AG10803 (cell line): ENCODE measurements at regions not wholly inside any gene's neighbourhood (a gene's known extent, or its start where the extent isn't known, plus 50 kb on each side); places are given as distances from the start of the nearest gene placed in this dataset.

Experiments used
- DNase-seq: peaks from one replicate; pipeline ENCODE4 v3.0.0; 2010; ENCODE audit warnings: low read depth
- H3K4me3 ChIP-seq: 2 replicates; pipeline ENCODE4 v1.5.1; 2011; ENCODE audit warnings: mild to moderate bottlenecking, low read length, control low read depth
- CTCF ChIP-seq: conservative IDR thresholded peaks from 2 replicates; pipeline ENCODE4 v1.5.1; 2011; ENCODE audit warnings: mild to moderate bottlenecking, low read length, control low read depth, inconsistent platforms

- TF ChIP-seq CTCF = no peak
- DNase-seq = no peak
- H3K4me3 ChIP-seq = no peak overlapping the region
These were observed 244.4 kb downstream of the MATN1 start for GRCh38 chr1:30478799-30479563.

GRCh38 chr1:30478283-30478682 lies 245.1 kb downstream of the MATN1 start:
- no peak for DNase-seq
- no peak overlapping the region for H3K4me3 ChIP-seq
- TF ChIP-seq CTCF = no peak

- TF ChIP-seq CTCF = no peak
- no peak for DNase-seq
- H3K4me3 ChIP-seq = no peak overlapping the region
These were observed 245.8 kb downstream of the MATN1 start for GRCh38 chr1:30477588-30477987.

GRCh38 chr1:30476911-30477459 lies 246.4 kb downstream of the MATN1 start:
- TF ChIP-seq CTCF = no peak

GRCh38 chr1:30476476-30476875 lies 246.9 kb downstream of the MATN1 start:
- TF ChIP-seq CTCF = no peak
- no peak for DNase-seq
- no peak overlapping the region for H3K4me3 ChIP-seq

More at GRCh38 chr1:30476911-30477459, 246.4 kb downstream of the MATN1 start:
- H3K4me3 ChIP-seq = no peak overlapping the region
- no peak for DNase-seq

GRCh38 chr1:30475966-30476365 lies 247.4 kb downstream of the MATN1 start:
- no peak for DNase-seq
- no peak overlapping the region for H3K4me3 ChIP-seq
- TF ChIP-seq CTCF = no peak

- TF ChIP-seq CTCF = no peak
- DNase-seq = no peak
These were observed 248.2 kb downstream of the MATN1 start for GRCh38 chr1:30475201-30475600.

More at GRCh38 chr1:30475201-30475600, 248.2 kb downstream of the MATN1 start:
- H3K4me3 ChIP-seq = no peak overlapping the region
